ENCODE measurements at regions not wholly inside any gene's neighbourhood (a gene's known extent, or its start where the extent isn't known, plus 50 kb on each side); places are given as distances from the start of the nearest gene placed in this dataset.
"Not testable (repeated sequence)": the region's sequence is repeated elsewhere in the genome, so short reads cannot be mapped to it uniquely, and the experiment has no call there.

GRCh38 chr18:14215952-14216351, 83.7 kb upstream of the ZNF519 start:
- TF ChIP-seq EZH2phosphoT487 (IDR thresholded peaks at IDR 0.05) = not testable (repeated sequence)
- TF ChIP-seq, protein P1, sequence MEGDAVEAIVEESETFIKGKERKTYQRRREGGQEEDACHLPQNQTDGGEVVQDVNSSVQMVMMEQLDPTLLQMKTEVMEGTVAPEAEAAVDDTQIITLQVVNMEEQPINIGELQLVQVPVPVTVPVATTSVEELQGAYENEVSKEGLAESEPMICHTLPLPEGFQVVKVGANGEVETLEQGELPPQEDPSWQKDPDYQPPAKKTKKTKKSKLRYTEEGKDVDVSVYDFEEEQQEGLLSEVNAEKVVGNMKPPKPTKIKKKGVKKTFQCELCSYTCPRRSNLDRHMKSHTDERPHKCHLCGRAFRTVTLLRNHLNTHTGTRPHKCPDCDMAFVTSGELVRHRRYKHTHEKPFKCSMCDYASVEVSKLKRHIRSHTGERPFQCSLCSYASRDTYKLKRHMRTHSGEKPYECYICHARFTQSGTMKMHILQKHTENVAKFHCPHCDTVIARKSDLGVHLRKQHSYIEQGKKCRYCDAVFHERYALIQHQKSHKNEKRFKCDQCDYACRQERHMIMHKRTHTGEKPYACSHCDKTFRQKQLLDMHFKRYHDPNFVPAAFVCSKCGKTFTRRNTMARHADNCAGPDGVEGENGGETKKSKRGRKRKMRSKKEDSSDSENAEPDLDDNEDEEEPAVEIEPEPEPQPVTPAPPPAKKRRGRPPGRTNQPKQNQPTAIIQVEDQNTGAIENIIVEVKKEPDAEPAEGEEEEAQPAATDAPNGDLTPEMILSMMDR (IDR thresholded peaks at IDR 0.05) = not testable (repeated sequence)
